ENCODE measurements at regions not wholly inside any gene's neighbourhood (a gene's known extent, or its start where the extent isn't known, plus 50 kb on each side); places are given as distances from the start of the nearest gene placed in this dataset.

GRCh38 chr3:187465503-187465902 is 97.3 kb downstream of the RTP4 start:
- no peak for TF ChIP-seq CTCF (IDR thresholded peaks at IDR 0.05; ENCODE audit: extremely low read depth in 1 of 2, insufficient read depth in 1 of 2, low read depth in 1 of 2, low read length in 2 of 2)
- TF ChIP-seq EZH2 (IDR thresholded peaks at IDR 0.05; ENCODE audit: borderline replicate concordance, low read depth, low read length, severe bottlenecking) = no peak
